Neuronal stem cell (in vitro differentiated cells): ENCODE measurements at regions not wholly inside any gene's neighbourhood (a gene's known extent, or its start where the extent isn't known, plus 50 kb on each side); places are given as distances from the start of the nearest gene placed in this dataset.

Source experiments
- DNase-seq: peaks from one replicate; pipeline ENCODE4 v3.0.0-alpha.2; 2013; ENCODE audit warnings: low spot score
- H2AFZ ChIP-seq: one replicate; pipeline ENCODE4 v1.6.1; 2013; ENCODE audit warnings: mild to moderate bottlenecking, low read length, inconsistent platforms
- H2AK5ac ChIP-seq: 2 replicates; pipeline ENCODE4 v1.6.1; 2013; ENCODE audit warnings: low read depth, mild to moderate bottlenecking, inconsistent platforms, low read length, moderate library complexity, mixed read lengths
- H2BK120ac ChIP-seq: 2 replicates; pipeline ENCODE4 v1.6.1; 2013; ENCODE audit warnings: low read depth, mild to moderate bottlenecking, inconsistent platforms, low read length, moderate library complexity, mixed read lengths
- H2BK12ac ChIP-seq: one replicate; pipeline ENCODE4 v1.6.1; 2013; ENCODE audit warnings: low read length, inconsistent platforms
- H2BK15ac ChIP-seq: 2 replicates; pipeline ENCODE4 v1.6.1; 2013; ENCODE audit warnings: mild to moderate bottlenecking, low read length, inconsistent platforms, mixed read lengths
- H2BK5ac ChIP-seq: one replicate; pipeline ENCODE4 v1.6.1; 2013; ENCODE audit warnings: inconsistent platforms, mild to moderate bottlenecking, low read length, moderate library complexity
- H3K14ac ChIP-seq: one replicate; pipeline ENCODE4 v1.6.1; 2013; ENCODE audit warnings: low read length, inconsistent platforms
- H3K18ac ChIP-seq: 2 replicates; pipeline ENCODE4 v1.6.1; 2013; ENCODE audit warnings: low read length, inconsistent platforms
- H3K23ac ChIP-seq: 2 replicates; pipeline ENCODE4 v1.6.1; 2013; ENCODE audit warnings: low read depth, mild to moderate bottlenecking, mixed read lengths, low read length, inconsistent platforms; ENCODE audit not compliant: poor library complexity
- H3K27ac ChIP-seq: replicated peaks from 3 replicates; pipeline ENCODE4 v1.5.1; 2013; ENCODE audit warnings: low read length, inconsistent platforms
- H3K27me3 ChIP-seq, 3 experiments: 2 replicates each; pipeline ENCODE4 v1.6.1; 2013; ENCODE audit warnings: low read length in 3 of 3, mild to moderate bottlenecking in 2 of 3, inconsistent platforms in 1 of 3, low read depth in 1 of 3, mixed read lengths in 1 of 3, moderate library complexity in 1 of 3; ENCODE audit not compliant: control insufficient read depth in 3 of 3, insufficient read depth in 3 of 3
- H3K36me3 ChIP-seq, 2 donors: replicated peaks in 1 of 2; 2 replicates each; pipeline ENCODE4 v1.6.1; 2013; ENCODE audit warnings: low read length in 2 of 2; ENCODE audit not compliant: control insufficient read depth in 2 of 2, insufficient read depth in 2 of 2
- H3K4ac ChIP-seq: 2 replicates; pipeline ENCODE4 v1.6.1; 2013; ENCODE audit warnings: inconsistent platforms, mild to moderate bottlenecking, low read length, moderate library complexity
- H3K4me1 ChIP-seq, 2 donors: 1 replicate in 1 of 2; 2 replicates in 1 of 2; pipeline ENCODE4 v1.6.1; 2013; ENCODE audit warnings: low read length in 2 of 2, low read depth in 1 of 2; ENCODE audit not compliant: control insufficient read depth in 2 of 2, insufficient read depth in 1 of 2
- H3K4me2 ChIP-seq: one replicate; pipeline ENCODE4 v1.6.1; 2013; ENCODE audit warnings: mild to moderate bottlenecking, low read length, inconsistent platforms; ENCODE audit not compliant: insufficient read depth, poor library complexity, severe bottlenecking
- H3K4me3 ChIP-seq, 2 donors: 2 replicates each; pipeline ENCODE4 v1.5.1; 2013; ENCODE audit warnings: low read length in 2 of 2, mild to moderate bottlenecking in 2 of 2, inconsistent platforms in 1 of 2, moderate library complexity in 1 of 2
- H3K79me1 ChIP-seq: one replicate; pipeline ENCODE4 v1.6.1; 2013; ENCODE audit warnings: low read depth, mild to moderate bottlenecking, inconsistent platforms, low read length, moderate library complexity
- H3K9ac ChIP-seq: one replicate; pipeline ENCODE4 v1.6.1; 2013; ENCODE audit warnings: mild to moderate bottlenecking, low read depth, low read length, inconsistent platforms; ENCODE audit not compliant: poor library complexity
- H3K9me3 ChIP-seq, 2 donors: replicated peaks in 1 of 2; 2 replicates each; pipeline versions ENCODE3 to v1.6.1; 2013; ENCODE audit warnings: low read length in 2 of 2, mild to moderate bottlenecking in 2 of 2, inconsistent platforms in 1 of 2, low read depth in 1 of 2, mixed read lengths in 1 of 2, moderate library complexity in 1 of 2; ENCODE audit not compliant: control insufficient read depth in 2 of 2, insufficient read depth in 1 of 2
- H4K8ac ChIP-seq: one replicate; pipeline ENCODE4 v1.6.1; 2013; ENCODE audit warnings: low read depth, mild to moderate bottlenecking, inconsistent platforms, low read length, moderate library complexity
- H4K91ac ChIP-seq: one replicate; pipeline ENCODE4 v1.6.1; 2013; ENCODE audit warnings: low read length, low read depth, mild to moderate bottlenecking, inconsistent platforms; ENCODE audit not compliant: poor library complexity
- WGBS, 2 donors: extraction: QIAGEN DNeasy Blood & Tissue Kit; methylation state at CpG; one replicate each; pipeline ENCODE4 v1.1.7; 2013; ENCODE audit warnings: missing lambda C conversion rate in 2 of 2, mixed read lengths in 1 of 2; ENCODE audit not compliant: insufficient read length in 2 of 2, insufficient replicate concordance in 1 of 2; ENCODE audit errors: extremely low coverage in 2 of 2; 5-methylcytosine and 5-hydroxymethylcytosine counted together

DNA sequence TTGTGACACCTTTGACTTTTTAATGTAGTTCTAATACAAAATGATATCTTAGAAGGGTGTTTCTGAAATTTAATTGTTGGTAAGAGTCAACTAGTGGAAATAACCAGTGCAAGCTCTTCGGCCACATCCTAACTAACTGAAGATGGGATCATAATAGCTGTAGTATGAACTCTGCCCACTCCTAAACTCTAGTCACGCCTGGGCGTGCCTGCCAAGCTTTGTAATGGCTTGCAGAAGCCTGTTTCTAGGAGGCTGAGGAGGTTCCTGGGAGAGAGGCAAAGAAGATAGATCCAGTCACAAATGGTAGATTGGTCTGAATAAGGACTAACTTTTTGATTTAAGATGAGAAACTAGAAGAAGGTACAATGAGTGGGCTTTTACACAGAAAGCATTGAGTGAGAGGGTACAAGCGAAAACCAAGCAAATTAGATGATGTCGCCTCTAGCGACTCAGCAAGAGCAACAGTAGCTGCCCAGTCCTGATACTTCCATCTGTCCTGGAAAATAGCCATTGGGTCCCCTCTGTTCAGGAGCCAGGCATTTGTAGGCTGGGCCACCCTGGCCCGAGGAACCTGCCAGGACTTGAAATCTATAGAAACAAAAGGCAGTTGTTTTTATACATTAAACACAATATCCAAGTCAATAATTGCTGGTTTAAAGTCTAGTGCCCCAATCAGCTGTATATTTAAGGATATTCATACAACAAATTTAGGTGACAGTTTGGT is 148.8 kb downstream of the SLC38A4 start:
- no peak overlapping the region for H2BK120ac ChIP-seq
- no peak overlapping the region for H3K9ac ChIP-seq
- H3K18ac ChIP-seq: no peak overlapping the region
- H2AK5ac ChIP-seq: no peak overlapping the region
- H3K4me1 ChIP-seq: peaks cover 0 to 4% of the 10 kb centered on the region in 2 donors
- no peaks in the 10 kb centered on the region for H3K9me3 ChIP-seq
- H3K27ac ChIP-seq: no peak overlapping the region
- H3K4me2 ChIP-seq: no peak overlapping the region
- H3K27me3 ChIP-seq: no peaks in the 10 kb centered on the region
- H3K36me3 ChIP-seq: no peaks in the 10 kb centered on the region
- WGBS, 2 donors: no CpG with 5 or more reads among the region's 7 CpGs
- no peak overlapping the region for H3K23ac ChIP-seq
- no peak overlapping the region for H2BK15ac ChIP-seq
- no peak overlapping the region for H4K91ac ChIP-seq
- no peak overlapping the region for H2BK12ac ChIP-seq
- H3K4me3 ChIP-seq: no peak overlapping the region
- H4K8ac ChIP-seq: no peak overlapping the region
- DNase-seq: no peak
- H3K14ac ChIP-seq: no peak overlapping the region
- no peak overlapping the region for H2AFZ ChIP-seq
- no peak overlapping the region for H3K4ac ChIP-seq
- no peaks in the 10 kb centered on the region for H3K79me1 ChIP-seq
- H2BK5ac ChIP-seq: no peak overlapping the region

DNA sequence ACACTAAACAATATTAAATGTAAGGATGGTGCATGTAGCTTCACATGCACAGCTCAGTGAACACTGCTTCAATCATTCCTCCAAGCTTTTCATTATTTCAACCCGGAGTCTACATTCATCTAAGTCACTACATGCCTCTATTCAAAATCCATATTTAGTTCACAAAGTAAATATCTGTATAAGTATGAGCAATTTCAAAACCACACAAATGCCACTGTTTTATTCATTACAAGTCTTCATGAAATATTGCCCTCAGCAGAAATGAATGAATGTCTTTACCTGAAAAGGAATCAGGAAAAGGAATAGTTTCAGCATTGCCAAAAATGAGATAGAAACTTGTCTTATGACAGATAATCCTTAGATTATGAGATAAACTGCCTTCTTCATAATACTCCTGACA is 149.4 kb downstream of the SLC38A4 start:
- no peak overlapping the region for H2BK15ac ChIP-seq
- no peak overlapping the region for H2BK5ac ChIP-seq
- no peak overlapping the region for H2BK12ac ChIP-seq
- no peaks in the 10 kb centered on the region for H3K9me3 ChIP-seq
- peaks cover 0 to 4% of the 10 kb centered on the region in 2 donors for H3K4me1 ChIP-seq
- H3K4me3 ChIP-seq: no peak overlapping the region
- no peaks in the 10 kb centered on the region for H3K36me3 ChIP-seq
- no peaks in the 10 kb centered on the region for H3K79me1 ChIP-seq
- no peak overlapping the region for H3K27ac ChIP-seq
- no peak overlapping the region for H2AFZ ChIP-seq
- no peak overlapping the region for H3K23ac ChIP-seq
- H3K14ac ChIP-seq: no peak overlapping the region
- H2BK120ac ChIP-seq: no peak overlapping the region
- H3K27me3 ChIP-seq: no peaks in the 10 kb centered on the region
- H4K91ac ChIP-seq: no peak overlapping the region
- H4K8ac ChIP-seq: no peak overlapping the region
- WGBS, 2 donors: no CpG with 5 or more reads among the region's 1 CpG
- no peak overlapping the region for H3K4me2 ChIP-seq
- H3K4ac ChIP-seq: no peak overlapping the region
- no peak overlapping the region for H2AK5ac ChIP-seq
- H3K9ac ChIP-seq: no peak overlapping the region
- no peak overlapping the region for H3K18ac ChIP-seq
- DNase-seq: no peak

DNA sequence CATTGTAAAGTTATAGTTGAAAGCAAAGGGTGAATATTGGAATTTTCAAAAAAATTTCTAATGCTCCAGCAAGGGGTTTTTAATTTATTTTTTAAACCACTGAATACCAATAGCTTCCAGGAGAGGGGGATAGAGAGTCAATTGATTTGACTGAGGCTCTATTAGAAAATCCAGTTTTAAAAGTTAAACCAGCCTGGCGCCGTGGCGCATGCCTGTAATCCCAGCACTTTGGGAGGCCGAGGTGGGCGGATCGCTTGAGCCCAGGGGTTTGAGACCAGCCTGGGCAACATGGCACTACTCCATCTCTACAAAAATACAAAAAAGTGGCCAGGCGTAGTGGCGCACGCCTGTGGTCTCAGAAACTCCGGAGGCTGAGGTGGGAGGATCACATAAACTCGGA is 150.1 kb downstream of the SLC38A4 start:
- peak; percentile 41 for DNase-seq
- no peak overlapping the region for H2BK5ac ChIP-seq
- H2BK15ac ChIP-seq: no peak overlapping the region
- H3K27ac ChIP-seq: no peak overlapping the region
- WGBS, 2 donors: no CpG with 5 or more reads among the region's 11 CpGs
- no peak overlapping the region for H2BK120ac ChIP-seq
- H3K27me3 ChIP-seq: no peaks in the 10 kb centered on the region
- H3K23ac ChIP-seq: no peak overlapping the region
- no peak overlapping the region for H3K9ac ChIP-seq
- no peak overlapping the region for H3K4me3 ChIP-seq
- H2AK5ac ChIP-seq: no peak overlapping the region
- no peak overlapping the region for H3K14ac ChIP-seq
- H2BK12ac ChIP-seq: no peak overlapping the region
- no peaks in the 10 kb centered on the region for H3K36me3 ChIP-seq
- H3K18ac ChIP-seq: peak overlapping the region; percentile 87
- H3K4ac ChIP-seq: no peak overlapping the region
- H4K91ac ChIP-seq: no peak overlapping the region
- H3K4me2 ChIP-seq: no peak overlapping the region
- peaks cover 0 to 4% of the 10 kb centered on the region in 2 donors for H3K4me1 ChIP-seq
- no peaks in the 10 kb centered on the region for H3K79me1 ChIP-seq
- no peaks in the 10 kb centered on the region for H3K9me3 ChIP-seq
- H2AFZ ChIP-seq: no peak overlapping the region
- H4K8ac ChIP-seq: no peak overlapping the region

DNA sequence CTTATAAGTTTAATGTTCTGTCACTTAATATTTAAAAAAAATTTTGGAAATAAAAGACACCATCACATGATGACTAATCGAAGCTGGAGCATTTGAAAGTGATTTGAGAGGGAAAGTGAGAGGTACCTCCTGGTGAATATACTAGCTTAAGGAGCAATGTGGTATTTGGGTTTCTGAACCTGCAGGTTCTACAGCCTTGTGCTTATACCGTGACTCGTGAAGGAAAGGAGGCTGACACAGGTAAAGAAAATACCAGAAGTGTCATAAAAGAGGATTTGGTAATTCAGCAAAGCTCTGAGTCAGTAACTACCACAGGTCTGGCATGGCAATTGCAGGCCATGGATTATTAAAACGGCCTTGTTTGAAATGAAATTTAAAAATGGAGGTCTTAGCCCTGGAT is 151.0 kb downstream of the SLC38A4 start:
- Histone ChIP-seq H2AFZ (no peak overlapping the region), H3K23ac (no peak overlapping the region), H3K14ac (no peak overlapping the region), H2BK5ac (no peak overlapping the region), H3K4me3 (no peak overlapping the region), H2BK15ac (no peak overlapping the region), H2BK12ac (no peak overlapping the region), H3K79me1 (no peaks in the 10 kb centered on the region), H3K4me1 (peaks cover 0 to 4% of the 10 kb centered on the region in 2 donors), H4K91ac (no peak overlapping the region), H3K36me3 (no peaks in the 10 kb centered on the region), H3K4ac (no peak overlapping the region), H2BK120ac (no peak overlapping the region), H2AK5ac (no peak overlapping the region), H3K9ac (no peak overlapping the region), H3K4me2 (no peak overlapping the region), H3K27me3 (no peaks in the 10 kb centered on the region), H3K18ac (no peak overlapping the region), H3K27ac (no peak overlapping the region), H3K9me3 (no peaks in the 10 kb centered on the region), H4K8ac (no peak overlapping the region)
- no CpG with 5 or more reads among the region's 4 CpGs for WGBS, 2 donors
- DNase-seq: no peak
